ENCODE measurements at regions not wholly inside any gene's neighbourhood (a gene's known extent, or its start where the extent isn't known, plus 50 kb on each side); places are given as distances from the start of the nearest gene placed in this dataset.

- TF ChIP-seq ZNF740 (CRISPR knock-in tag; IDR thresholded peaks at IDR 0.05) (no peak), ZNF740 (tag; IDR thresholded peaks at IDR 0.05) (no peak), SOX6 (IDR thresholded peaks at IDR 0.05) (no peak), KAT7 (CRISPR knock-in tag; IDR thresholded peaks at IDR 0.05; ENCODE audit: borderline replicate concordance) (no peak), GTF3C2 (IDR thresholded peaks at IDR 0.05; ENCODE audit: borderline replicate concordance, extremely low read depth, insufficient read length) (no peak), ZBTB33 (CRISPR knock-in tag; IDR thresholded peaks at IDR 0.05) (no peak)
These were observed 203.1 kb downstream of the SIPA1L2 start (continued) for GRCh38 chr1:232426801-232427200.

All from K562 (cell line).